Liver (tissue), 7 donors: ENCODE measurements at regions not wholly inside any gene's neighbourhood (a gene's known extent, or its start where the extent isn't known, plus 50 kb on each side); places are given as distances from the start of the nearest gene placed in this dataset.

Source experiments
- DNase-seq: peaks from one replicate; pipeline ENCODE4 v3.0.0-alpha.2; 2017; ENCODE audit warnings: low spot score
- H3K27ac ChIP-seq, 2 donors: one replicate each; pipeline ENCODE4 v1.7.0; 2013; ENCODE audit warnings: inconsistent platforms in 2 of 2, low read length in 2 of 2, control low read depth in 1 of 2, low read depth in 1 of 2, mild to moderate bottlenecking in 1 of 2
- H3K27me3 ChIP-seq, 4 donors: one replicate each; pipeline versions ENCODE4 v1.6.1 to v1.7.0; 2013; ENCODE audit warnings: low read length in 3 of 4, inconsistent platforms in 1 of 4, mild to moderate bottlenecking in 1 of 4, moderate library complexity in 1 of 4; ENCODE audit not compliant: control insufficient read depth in 4 of 4, insufficient read depth in 4 of 4
- H3K36me3 ChIP-seq, 4 donors: one replicate each; pipeline versions ENCODE4 v1.6.1 to v1.7.0; 2013; ENCODE audit warnings: low read length in 3 of 4, mild to moderate bottlenecking in 3 of 4, low read depth in 1 of 4, moderate library complexity in 1 of 4; ENCODE audit not compliant: control insufficient read depth in 4 of 4, insufficient read depth in 3 of 4
- H3K4me1 ChIP-seq, 4 donors: one replicate each; pipeline versions ENCODE4 v1.6.1 to v1.7.0; 2013; ENCODE audit warnings: low read length in 3 of 4, mild to moderate bottlenecking in 3 of 4, moderate library complexity in 1 of 4; ENCODE audit not compliant: control insufficient read depth in 4 of 4, insufficient read depth in 4 of 4
- H3K4me3 ChIP-seq, 3 donors: one replicate each; pipeline versions ENCODE4 v1.6.1 to v1.7.0; 2013; ENCODE audit warnings: low read length in 3 of 3, control low read depth in 1 of 3, low read depth in 1 of 3, mild to moderate bottlenecking in 1 of 3
- H3K9ac ChIP-seq, 2 donors: one replicate each; pipeline ENCODE4 v1.7.0; 2013; ENCODE audit warnings: low read length in 2 of 2, mild to moderate bottlenecking in 2 of 2, moderate library complexity in 2 of 2, control low read depth in 1 of 2, low read depth in 1 of 2
- H3K9me3 ChIP-seq, 4 donors: one replicate each; pipeline versions ENCODE4 v1.6.1 to v1.7.0; 2013; ENCODE audit warnings: low read length in 3 of 4; ENCODE audit not compliant: control insufficient read depth in 4 of 4
- ATF3 ChIP-seq: IDR thresholded peaks from 2 replicates; pipeline ENCODE4 v1.6.1; 2016; ENCODE audit warnings: antibody characterized with exemption
- EGR1 ChIP-seq, 2 donors: IDR thresholded peaks; 2 replicates each; pipeline ENCODE4 v1.6.1; 2016 to 2018; ENCODE audit warnings: antibody characterized with exemption in 2 of 2, low read depth in 2 of 2
- FOXA1 ChIP-seq: IDR thresholded peaks from 2 replicates; pipeline ENCODE4 v1.6.1; 2016; ENCODE audit warnings: antibody characterized with exemption
- FOXA2 ChIP-seq: IDR thresholded peaks from 2 replicates; pipeline ENCODE4 v1.6.1; 2016; ENCODE audit warnings: antibody characterized with exemption
- GABPA ChIP-seq, 2 donors: IDR thresholded peaks in 1 of 2; conservative IDR thresholded peaks in 1 of 2; 2 replicates each; pipeline ENCODE4 v1.6.1; 2016; ENCODE audit warnings: antibody characterized with exemption in 2 of 2, mild to moderate bottlenecking in 1 of 2, moderate library complexity in 1 of 2
- HNF4A ChIP-seq, 2 donors: conservative IDR thresholded peaks; 2 replicates each; pipeline ENCODE4 v1.6.1; 2016; ENCODE audit warnings: antibody characterized with exemption in 2 of 2, mild to moderate bottlenecking in 2 of 2
- HNF4G ChIP-seq: IDR thresholded peaks from 2 replicates; pipeline ENCODE4 v1.6.1; 2016; ENCODE audit warnings: antibody characterized with exemption
- MAX ChIP-seq: IDR thresholded peaks from 2 replicates; pipeline ENCODE4 v1.6.1; 2016; ENCODE audit warnings: antibody characterized with exemption
- NR2F2 ChIP-seq: IDR thresholded peaks from 2 replicates; pipeline ENCODE4 v1.6.1; 2016; ENCODE audit warnings: antibody characterized with exemption
- RAD21 ChIP-seq, 2 donors: IDR thresholded peaks; 2 replicates each; pipeline ENCODE4 v1.6.1; 2016; ENCODE audit warnings: antibody characterized with exemption in 2 of 2, mild to moderate bottlenecking in 2 of 2
- REST ChIP-seq: IDR thresholded peaks from 2 replicates; pipeline ENCODE4 v1.6.1; 2016; ENCODE audit warnings: antibody characterized with exemption, mild to moderate bottlenecking
- SP1 ChIP-seq: IDR thresholded peaks from 2 replicates; pipeline ENCODE4 v1.6.1; 2018; ENCODE audit warnings: antibody characterized with exemption, mild to moderate bottlenecking
- WGBS: extraction: QIAGEN DNeasy Blood & Tissue Kit; methylation state at CpG from one replicate; pipeline ENCODE4 v1.1.7; 2013; 5-methylcytosine and 5-hydroxymethylcytosine counted together
- donor health status: healthy.
- donor health status: healthy.
- donor health status: healthy.
- donor health status: healthy.

- Histone ChIP-seq H3K27me3 (peaks cover 0 to 4% (median 0%) of the 10 kb centered on the region in 4 donors), H3K4me1 (no peaks in the 10 kb centered on the region), H3K27ac (no peak overlapping the region), H3K4me3 (no peak overlapping the region), H3K36me3 (no peaks in the 10 kb centered on the region), H3K9ac (no peak overlapping the region), H3K9me3 (no peaks in the 10 kb centered on the region)
- WGBS = 95% methylated on average over 16 of the region's 16 CpGs
- DNase-seq = no peak
- no peak for TF ChIP-seq NR2F2
Observed at GRCh38 chr4:142954415-142954814, 108.3 kb upstream of the INPP4B start.

GRCh38 chr4:142955501-142955900 is 109.4 kb upstream of the INPP4B start:
- 93% methylated on average over 2 of the region's 2 CpGs for WGBS
- no peak for DNase-seq
- peaks cover 0 to 4% (median 0%) of the 10 kb centered on the region in 4 donors for H3K27me3 ChIP-seq
- TF ChIP-seq EGR1 (IDR thresholded peaks at IDR 0.05; ENCODE audit: low read depth in 2 of 2) = no peak
- H3K27ac ChIP-seq = no peak overlapping the region
- H3K4me1 ChIP-seq = no peaks in the 10 kb centered on the region
- H3K36me3 ChIP-seq = no peaks in the 10 kb centered on the region
- no peak overlapping the region for H3K9ac ChIP-seq
- H3K4me3 ChIP-seq = no peak overlapping the region
- H3K9me3 ChIP-seq = no peaks in the 10 kb centered on the region

- Histone ChIP-seq H3K27ac (no peak overlapping the region), H3K4me1 (no peaks in the 10 kb centered on the region), H3K4me3 (no peak overlapping the region), H3K9ac (no peak overlapping the region), H3K27me3 (no peaks in the 10 kb centered on the region), H3K36me3 (no peaks in the 10 kb centered on the region), H3K9me3 (no peaks in the 10 kb centered on the region)
- 49% methylated on average over 1 of the region's 1 CpG for WGBS
- no peak for TF ChIP-seq ATF3
- TF ChIP-seq REST = no peak
- TF ChIP-seq GABPA (IDR thresholded peaks at IDR 0.05 in 1 of 2, conservative IDR thresholded peaks at IDR 0.05 in 1 of 2) = no peak
- no peak for TF ChIP-seq SP1
- TF ChIP-seq MAX = no peak
- TF ChIP-seq FOXA1 = no peak
- TF ChIP-seq NR2F2 = no peak
- no peak for TF ChIP-seq FOXA2
- TF ChIP-seq HNF4G = no peak
- TF ChIP-seq RAD21 (IDR thresholded peaks at IDR 0.05) = no peak
- no peak for TF ChIP-seq HNF4A (conservative IDR thresholded peaks at IDR 0.05)
- DNase-seq = no peak
Observed at GRCh38 chr4:142959173-142959572, 113.1 kb upstream of the INPP4B start.
